Esophagus muscularis mucosa (tissue), 4 donors: ENCODE measurements at regions not wholly inside any gene's neighbourhood (a gene's known extent, or its start where the extent isn't known, plus 50 kb on each side); places are given as distances from the start of the nearest gene placed in this dataset.
"Not testable (repeated sequence)": the region's sequence is repeated elsewhere in the genome, so short reads cannot be mapped to it uniquely, and the experiment has no call there.

Source experiments
- DNase-seq: peaks from one replicate; pipeline ENCODE4 v3.0.0-alpha.2; 2017; ENCODE audit errors: extremely low spot score
- H3K27ac ChIP-seq, 4 donors: fragments of 200-600 bp; sonication (generic); replicated peaks in 1 of 4; 1 replicate in 3 of 4; 2 replicates in 1 of 4; pipeline ENCODE4 v1.5.1; 2016 to 2019; ENCODE audit warnings: mild to moderate bottlenecking in 1 of 4
- H3K27me3 ChIP-seq, 4 donors: fragments of 200-600 bp; sonication (generic); one replicate each; pipeline versions ENCODE4 v1.5.1 to v1.6.0; 2016 to 2019
- H3K36me3 ChIP-seq, 4 donors: fragments of 200-600 bp; sonication (generic); one replicate each; pipeline ENCODE4 v1.5.1; 2016 to 2019
- H3K4me1 ChIP-seq, 4 donors: fragments of 200-600 bp; sonication (generic); one replicate each; pipeline ENCODE4 v1.5.1; 2016 to 2019
- H3K4me3 ChIP-seq, 4 donors: fragments of 200-600 bp; sonication (generic); 1 replicate in 2 of 4; 2 replicates in 2 of 4; pipeline ENCODE4 v1.5.1; 2016 to 2019; ENCODE audit warnings: mild to moderate bottlenecking in 4 of 4, moderate library complexity in 1 of 4
- H3K9me3 ChIP-seq, 4 donors: fragments of 200-600 bp; sonication (generic); 1 replicate in 3 of 4; 2 replicates in 1 of 4; pipeline ENCODE4 v1.5.1; 2016 to 2019
- EP300 ChIP-seq: sonication (generic); formaldehyde crosslinking; IDR thresholded peaks from one replicate; pipeline ENCODE4 v1.6.1; 2017; ENCODE audit warnings: antibody characterized with exemption
- POLR2A ChIP-seq: fragments of 450-650 bp; IDR thresholded peaks from one replicate; pipeline ENCODE4 v1.6.1; 2017; ENCODE audit warnings: antibody characterized with exemption, moderate library complexity, mild to moderate bottlenecking, low read depth
- POLR2AphosphoS5 ChIP-seq, 2 donors: sonication (generic); formaldehyde crosslinking; IDR thresholded peaks; one replicate each; pipeline ENCODE4 v1.6.1; 2017; ENCODE audit warnings: antibody characterized with exemption in 2 of 2
- WGBS: methylation state at CpG from one replicate; pipeline ENCODE4 v1.1.5; 2018; 5-methylcytosine and 5-hydroxymethylcytosine counted together
- intact Hi-C: fragments of 100-400 bp; cut with DNase I; formaldehyde crosslinking; loops from one replicate; pipeline ENCODE4 v1.15.1; 2023
- TF ChIP-seq, protein P1 (sequence below), 3 experiments: fragments of 200-600 bp in 2 of 3; fragments of 450-650 bp in 1 of 3; sonication (generic) in 2 of 3; IDR thresholded peaks; one replicate each; pipeline ENCODE4 v1.5.1; 2017 to 2019; ENCODE audit warnings: antibody characterized with exemption in 3 of 3, mild to moderate bottlenecking in 2 of 3, moderate library complexity in 1 of 3

DNA sequence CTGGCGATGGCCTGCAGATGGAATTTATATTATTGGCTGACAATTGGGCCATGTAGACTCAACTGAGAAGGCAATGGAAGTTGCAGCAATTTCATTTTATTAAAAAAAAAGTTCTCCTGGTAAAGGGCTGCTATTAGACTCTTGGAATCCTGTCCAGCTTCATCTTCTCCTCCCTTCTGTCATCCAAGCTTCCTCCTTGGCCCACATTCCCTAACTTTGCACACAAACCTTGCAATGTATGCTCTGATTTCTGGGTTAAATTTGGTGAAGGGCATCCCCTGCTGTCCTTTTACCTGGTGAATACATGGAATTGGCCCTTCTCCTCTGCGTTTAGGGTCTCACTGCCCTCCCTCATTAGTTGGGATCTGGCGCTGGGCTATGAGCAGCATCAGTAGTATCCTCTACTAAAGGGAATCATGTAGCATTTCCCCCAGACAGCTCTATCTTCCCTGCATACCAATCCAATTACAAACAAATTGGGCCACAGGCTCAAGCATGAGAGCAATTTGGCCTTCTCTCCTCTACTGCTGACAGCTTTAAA, 336.9 kb downstream of the BMP4 start:
- TF ChIP-seq, protein P1, sequence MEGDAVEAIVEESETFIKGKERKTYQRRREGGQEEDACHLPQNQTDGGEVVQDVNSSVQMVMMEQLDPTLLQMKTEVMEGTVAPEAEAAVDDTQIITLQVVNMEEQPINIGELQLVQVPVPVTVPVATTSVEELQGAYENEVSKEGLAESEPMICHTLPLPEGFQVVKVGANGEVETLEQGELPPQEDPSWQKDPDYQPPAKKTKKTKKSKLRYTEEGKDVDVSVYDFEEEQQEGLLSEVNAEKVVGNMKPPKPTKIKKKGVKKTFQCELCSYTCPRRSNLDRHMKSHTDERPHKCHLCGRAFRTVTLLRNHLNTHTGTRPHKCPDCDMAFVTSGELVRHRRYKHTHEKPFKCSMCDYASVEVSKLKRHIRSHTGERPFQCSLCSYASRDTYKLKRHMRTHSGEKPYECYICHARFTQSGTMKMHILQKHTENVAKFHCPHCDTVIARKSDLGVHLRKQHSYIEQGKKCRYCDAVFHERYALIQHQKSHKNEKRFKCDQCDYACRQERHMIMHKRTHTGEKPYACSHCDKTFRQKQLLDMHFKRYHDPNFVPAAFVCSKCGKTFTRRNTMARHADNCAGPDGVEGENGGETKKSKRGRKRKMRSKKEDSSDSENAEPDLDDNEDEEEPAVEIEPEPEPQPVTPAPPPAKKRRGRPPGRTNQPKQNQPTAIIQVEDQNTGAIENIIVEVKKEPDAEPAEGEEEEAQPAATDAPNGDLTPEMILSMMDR (IDR thresholded peaks at IDR 0.05) = no peak
- no peak for TF ChIP-seq EP300
- no peak for TF ChIP-seq POLR2AphosphoS5 (IDR thresholded peaks at IDR 0.05)
- no peak for TF ChIP-seq POLR2A
- 59% methylated on average over 3 of the region's 3 CpGs for WGBS
- H3K9me3 ChIP-seq = no peaks in the 10 kb centered on the region
- H3K27ac ChIP-seq = peak overlapping the region; percentile 0 to 39 (median 30)
- H3K27me3 ChIP-seq = no peaks in the 10 kb centered on the region
- peaks cover 2 to 17% (median 12%) of the 10 kb centered on the region in 4 donors for H3K4me1 ChIP-seq
- DNase-seq = no peak
- no peaks in the 10 kb centered on the region for H3K36me3 ChIP-seq
- intact Hi-C loops = no loop called here
- H3K4me3 ChIP-seq = no peak overlapping the region

DNA sequence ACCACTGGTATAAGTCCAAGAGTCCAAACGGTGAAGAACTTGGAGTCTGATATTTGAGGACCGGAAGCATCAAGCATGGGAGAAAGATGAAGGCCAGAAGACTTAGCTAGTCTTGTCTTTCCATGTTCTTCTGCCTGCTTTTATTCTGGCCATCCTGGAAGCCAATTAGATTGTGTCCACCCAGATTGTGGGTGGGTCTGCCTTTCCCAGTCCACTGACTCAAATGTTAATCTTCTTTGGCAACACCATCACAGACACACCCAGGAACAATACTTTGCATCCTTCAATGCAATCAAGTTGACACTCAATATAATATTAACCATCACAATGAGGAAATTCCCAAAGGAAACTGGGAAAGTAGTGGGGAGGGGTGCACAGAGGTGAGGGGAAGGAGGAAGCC, 340.1 kb downstream of the BMP4 start:
- H3K4me3 ChIP-seq, DNase-seq, H3K27me3 ChIP-seq, H3K36me3 ChIP-seq, H3K27ac ChIP-seq, H3K9me3 ChIP-seq, intact Hi-C loops: not testable (repeated sequence)
- WGBS = 85% methylated on average over 2 of the region's 2 CpGs
- peaks cover 2 to 17% (median 12%) of the 10 kb centered on the region in 4 donors for H3K4me1 ChIP-seq

- 92% methylated on average over 3 of the region's 3 CpGs for WGBS
- no peaks in the 10 kb centered on the region for H3K9me3 ChIP-seq
- H3K4me1 ChIP-seq = peaks cover 2 to 9% (median 8%) of the 10 kb centered on the region in 4 donors
- DNase-seq = no peak
- intact Hi-C loops = no loop called here
- H3K4me3 ChIP-seq = no peak overlapping the region
- no peaks in the 10 kb centered on the region for H3K27me3 ChIP-seq
- no peak for TF ChIP-seq EP300
- TF ChIP-seq POLR2A = no peak
- TF ChIP-seq, protein P1 (IDR thresholded peaks at IDR 0.05) = no peak
- no peak for TF ChIP-seq POLR2AphosphoS5 (IDR thresholded peaks at IDR 0.05)
- H3K36me3 ChIP-seq = no peaks in the 10 kb centered on the region
- H3K27ac ChIP-seq = no peak overlapping the region
These were observed 341.4 kb downstream of the BMP4 start for GRCh38 chr14:53615252-53615651.

GRCh38 chr14:53613404-53614253, 343.0 kb downstream of the BMP4 start:
- WGBS = 76% methylated on average over 12 of the region's 12 CpGs

DNA sequence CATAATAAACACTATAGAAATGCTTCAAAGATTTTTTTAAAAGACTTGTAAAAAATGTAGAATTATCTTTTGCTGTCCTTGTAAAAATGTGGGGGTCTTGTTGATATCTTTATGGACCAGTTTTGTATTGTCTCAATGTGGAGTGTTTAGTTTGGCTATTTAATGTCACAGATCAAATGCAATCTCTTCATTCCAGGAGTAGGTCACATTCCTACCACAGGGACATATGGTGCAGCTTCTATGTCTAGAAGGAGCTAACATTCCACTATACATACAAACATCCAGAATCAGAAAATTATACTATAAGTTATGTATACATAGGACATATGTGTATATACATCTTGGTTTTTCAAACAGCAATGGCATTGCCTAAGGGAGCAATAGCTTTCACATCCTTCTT, 345.7 kb downstream of the BMP4 start:
- Histone ChIP-seq H3K9me3 (no peaks in the 10 kb centered on the region), H3K36me3 (no peaks in the 10 kb centered on the region), H3K4me3 (no peak overlapping the region), H3K4me1 (no peaks in the 10 kb centered on the region), H3K27me3 (no peaks in the 10 kb centered on the region), H3K27ac (no peak overlapping the region)
- TF ChIP-seq POLR2A (no peak), EP300 (no peak), POLR2AphosphoS5 (IDR thresholded peaks at IDR 0.05) (no peak)
- TF ChIP-seq, protein P1 (IDR thresholded peaks at IDR 0.05) = no peak
- DNase-seq = no peak
- intact Hi-C loops = no loop called here

More at GRCh38 chr14:53613404-53614253, 343.0 kb downstream of the BMP4 start:
- DNase-seq = no peak
- Histone ChIP-seq H3K27ac (no peak overlapping the region), H3K4me1 (no peaks in the 10 kb centered on the region), H3K27me3 (no peaks in the 10 kb centered on the region), H3K36me3 (no peaks in the 10 kb centered on the region), H3K9me3 (no peaks in the 10 kb centered on the region), H3K4me3 (no peak overlapping the region)
- TF ChIP-seq EP300 (no peak), POLR2A (no peak), POLR2AphosphoS5 (IDR thresholded peaks at IDR 0.05) (no peak)
- TF ChIP-seq, protein P1 (IDR thresholded peaks at IDR 0.05) = no peak
- intact Hi-C loops = no loop called here
